Activated CD8-positive, alpha-beta T cell treated with anti-CD3 and anti-CD28 coated beads, Interleukin-2, amount 10 ng/mL, durations not matched to agents 7 days and 5 days (primary cell): ENCODE measurements at regions not wholly inside any gene's neighbourhood (a gene's known extent, or its start where the extent isn't known, plus 50 kb on each side); places are given as distances from the start of the nearest gene placed in this dataset.

Source experiments
- ATAC-seq: fragments of 150-1000 bp; cut with Tn5 transposase; one replicate; pipeline ENCODE4 v1.10.0; 2021; ENCODE audit warnings: moderate library complexity
- CTCF ChIA-PET: fragments of 350-600 bp; sonication (Branson Sonifier 250); formaldehyde crosslinking; loops from one replicate; lab custom pipeline; 2021; ENCODE audit warnings: antibody characterized with exemption; lab: Charles Lee
- POLR2A ChIA-PET: fragments of 350-600 bp; sonication (Branson Sonifier 250); formaldehyde crosslinking; loops from one replicate; lab custom pipeline; 2021; ENCODE audit warnings: antibody characterized with exemption; lab: Charles Lee
- DNase-seq: peaks from one replicate; pipeline ENCODE4 v3.0.0-alpha.2; 2020
- H3K27ac Mint-ChIP-seq: one replicate; pipeline ENCODE4 v1.8.0; 2021; ENCODE audit warnings: mild to moderate bottlenecking, mixed read lengths
- H3K27me3 Mint-ChIP-seq: one replicate; pipeline ENCODE4 v1.8.0; 2021; ENCODE audit warnings: low read depth, mixed read lengths
- H3K36me3 Mint-ChIP-seq: one replicate; pipeline ENCODE4 v1.8.0; 2021; ENCODE audit warnings: low read depth, mixed read lengths
- H3K4me1 Mint-ChIP-seq: one replicate; pipeline ENCODE4 v1.8.0; 2021; ENCODE audit warnings: low read depth, mixed read lengths
- H3K4me3 Mint-ChIP-seq: one replicate; pipeline ENCODE4 v1.8.0; 2021; ENCODE audit warnings: mild to moderate bottlenecking, mixed read lengths
- H3K9me3 Mint-ChIP-seq: one replicate; pipeline ENCODE4 v1.8.0; 2022; ENCODE audit warnings: mixed read lengths; ENCODE audit not compliant: insufficient read depth

DNA sequence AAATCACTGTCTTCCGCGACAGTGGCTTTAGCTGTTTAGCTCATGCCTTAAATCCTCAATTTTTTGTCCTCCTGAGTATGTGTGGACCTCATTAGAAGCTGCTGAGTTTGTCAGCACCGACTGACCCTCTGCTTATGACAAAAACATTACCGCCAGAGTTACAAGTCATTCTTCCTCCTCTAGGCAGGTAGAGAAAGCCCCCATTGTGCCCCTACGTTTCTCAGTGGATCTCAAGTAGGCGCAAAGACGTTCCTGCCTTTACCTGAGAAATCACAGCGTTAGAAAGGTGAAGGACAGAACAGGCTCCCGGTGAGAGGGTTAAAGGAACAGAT lies 227.3 kb upstream of the PDE10A start:
- H3K27ac Mint-ChIP-seq = no peak overlapping the region
- no peak overlapping the region for H3K4me3 Mint-ChIP-seq
- ChIA-PET CTCF (no interaction called here), POLR2A (no interaction called here)
- DNase-seq (no peak), ATAC-seq (no peak)
- H3K4me1 Mint-ChIP-seq = no peaks in the 10 kb centered on the region
- peaks cover 7% of the 10 kb centered on the region for H3K27me3 Mint-ChIP-seq
- no peaks in the 10 kb centered on the region for H3K36me3 Mint-ChIP-seq
- no peaks in the 10 kb centered on the region for H3K9me3 Mint-ChIP-seq

DNA sequence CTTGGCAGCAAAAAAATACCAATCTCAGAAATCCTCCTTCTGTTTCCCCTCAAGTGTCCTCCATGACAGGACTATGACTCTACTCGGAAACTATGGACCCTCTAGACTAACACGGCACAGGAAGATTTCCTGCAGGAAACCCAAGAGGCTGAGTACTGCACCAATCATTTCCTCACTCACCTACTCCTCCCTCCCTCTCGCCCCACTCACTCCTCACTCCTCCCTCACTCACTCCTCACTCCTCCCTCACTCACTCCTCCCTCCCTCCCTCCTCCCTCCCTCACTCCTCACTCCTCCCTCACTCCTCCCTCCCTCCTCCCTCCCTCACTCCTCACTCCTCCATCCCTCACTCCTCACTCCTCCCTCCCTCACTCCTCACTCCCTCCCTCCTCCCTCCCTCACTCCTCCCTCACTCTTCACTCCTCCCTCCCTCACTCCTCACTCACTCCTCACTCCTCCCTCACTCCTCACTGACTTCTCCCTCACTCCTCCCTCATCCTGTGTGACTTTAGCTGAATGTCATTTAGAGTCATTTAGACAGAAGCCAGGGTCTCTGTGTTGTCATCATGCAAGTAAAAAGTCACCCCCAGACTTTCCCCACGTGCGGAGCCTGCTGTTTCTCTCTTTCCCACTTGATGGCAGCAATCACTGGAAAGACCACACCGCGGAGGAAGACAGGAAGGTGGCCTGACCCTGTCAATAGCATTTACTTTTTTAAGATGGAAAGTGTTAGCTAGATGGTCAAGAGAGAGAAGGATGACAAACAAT lies 226.8 kb upstream of the PDE10A start:
- Mint-ChIP-seq H3K36me3 (no peaks in the 10 kb centered on the region), H3K27me3 (peaks cover 7% of the 10 kb centered on the region), H3K4me1 (peaks cover 5% of the 10 kb centered on the region), H3K27ac (no peak overlapping the region), H3K9me3 (no peaks in the 10 kb centered on the region), H3K4me3 (no peak overlapping the region)
- ChIA-PET CTCF (no interaction called here), POLR2A (no interaction called here)
- DNase-seq = peak; percentile 25
- ATAC-seq = no peak

DNA sequence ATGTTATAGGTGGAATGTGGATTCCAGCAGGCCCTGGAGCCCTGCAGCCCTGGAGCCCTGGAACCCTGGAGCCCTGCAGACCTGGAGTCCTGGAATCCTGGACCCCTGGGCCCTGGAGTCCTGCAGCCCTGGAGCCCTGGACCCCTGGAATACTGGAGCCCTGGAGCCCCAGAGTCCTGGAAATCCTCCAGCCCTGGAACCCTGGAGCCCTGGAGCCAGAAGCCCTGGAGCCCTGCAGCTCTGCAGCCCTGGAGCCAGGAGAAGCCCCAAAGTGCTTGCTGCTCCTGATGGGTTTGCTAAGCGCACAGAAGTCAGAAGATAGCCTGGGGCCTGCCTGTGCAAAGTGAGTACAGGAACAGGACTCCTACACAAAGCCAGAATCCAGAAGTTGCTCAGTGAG lies 223.1 kb upstream of the PDE10A start:
- H3K9me3 Mint-ChIP-seq = no peaks in the 10 kb centered on the region

DNA sequence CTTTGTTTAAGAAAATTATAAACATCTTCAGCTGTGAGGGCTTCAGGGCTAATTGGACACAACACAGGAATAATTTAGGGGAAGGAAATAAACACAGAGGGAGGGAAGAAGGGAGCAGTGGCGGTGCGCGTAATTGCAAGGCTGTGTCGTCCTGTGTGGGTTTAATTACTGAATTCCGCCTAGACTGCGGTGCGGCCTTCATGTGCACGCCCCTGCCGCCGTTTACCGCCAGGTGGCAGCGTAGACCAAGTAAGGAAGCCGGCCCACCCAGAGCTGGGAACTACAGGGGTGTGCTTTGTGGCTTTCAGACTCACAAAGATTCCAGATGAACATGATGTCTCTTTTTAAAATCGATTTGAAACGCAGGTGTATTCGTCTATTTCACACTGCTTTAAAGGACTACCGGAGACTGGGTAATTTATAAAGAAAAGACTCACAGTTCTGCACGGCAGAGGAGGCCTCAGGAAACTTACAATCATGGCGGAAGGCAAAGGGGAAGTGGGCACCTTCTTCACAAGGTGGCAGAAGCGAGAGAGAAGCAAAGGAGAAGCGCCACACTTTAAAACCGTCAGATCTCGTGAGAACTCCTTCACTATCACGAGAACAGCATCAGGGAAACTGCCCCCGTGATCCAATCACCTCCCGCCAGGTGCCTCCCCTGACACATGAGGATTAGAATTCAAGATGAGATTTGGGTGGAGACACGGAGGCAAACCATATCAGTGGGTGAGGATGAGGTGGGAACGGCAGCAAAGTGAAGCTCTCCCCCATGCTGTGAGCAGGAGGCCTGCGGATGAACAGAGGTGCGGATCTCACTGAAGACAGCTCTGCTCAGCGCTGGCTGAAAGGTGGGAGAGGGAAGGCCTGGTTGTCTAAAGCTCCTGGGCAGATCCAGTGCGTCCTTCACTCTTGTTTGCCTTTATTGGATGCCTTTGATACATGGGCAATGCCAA lies 222.0 kb upstream of the PDE10A start:
- ATAC-seq = peak; percentile 99
- Mint-ChIP-seq H3K27me3 (peaks cover 9% of the 10 kb centered on the region), H3K9me3 (no peaks in the 10 kb centered on the region), H3K4me1 (peaks cover 13% of the 10 kb centered on the region), H3K4me3 (no peak overlapping the region), H3K27ac (no peak overlapping the region), H3K36me3 (no peaks in the 10 kb centered on the region)
- ChIA-PET CTCF (interaction anchor here (1.1 to 4.2 kb wide), 5 partner anchors 11 to 221 kb away, joined by 3 to 39 read pairs (median 4); no protein-coding TSS in a partner anchor), POLR2A (no interaction called here)
- DNase-seq = peak; percentile 82

More for the DNA sequence above, 223.1 kb upstream of the PDE10A start:
- POLR2A ChIA-PET = no interaction called here
- DNase-seq (no peak), ATAC-seq (no peak)
- Mint-ChIP-seq H3K4me3 (no peak overlapping the region), H3K27me3 (peaks cover 7% of the 10 kb centered on the region), H3K4me1 (peaks cover 13% of the 10 kb centered on the region), H3K36me3 (no peaks in the 10 kb centered on the region), H3K27ac (no peak overlapping the region)
- CTCF ChIA-PET = interaction anchor here (3.3 to 4.2 kb wide), 2 partner anchors 212 to 220 kb away, joined by 21 to 39 read pairs; no protein-coding TSS in a partner anchor

DNA sequence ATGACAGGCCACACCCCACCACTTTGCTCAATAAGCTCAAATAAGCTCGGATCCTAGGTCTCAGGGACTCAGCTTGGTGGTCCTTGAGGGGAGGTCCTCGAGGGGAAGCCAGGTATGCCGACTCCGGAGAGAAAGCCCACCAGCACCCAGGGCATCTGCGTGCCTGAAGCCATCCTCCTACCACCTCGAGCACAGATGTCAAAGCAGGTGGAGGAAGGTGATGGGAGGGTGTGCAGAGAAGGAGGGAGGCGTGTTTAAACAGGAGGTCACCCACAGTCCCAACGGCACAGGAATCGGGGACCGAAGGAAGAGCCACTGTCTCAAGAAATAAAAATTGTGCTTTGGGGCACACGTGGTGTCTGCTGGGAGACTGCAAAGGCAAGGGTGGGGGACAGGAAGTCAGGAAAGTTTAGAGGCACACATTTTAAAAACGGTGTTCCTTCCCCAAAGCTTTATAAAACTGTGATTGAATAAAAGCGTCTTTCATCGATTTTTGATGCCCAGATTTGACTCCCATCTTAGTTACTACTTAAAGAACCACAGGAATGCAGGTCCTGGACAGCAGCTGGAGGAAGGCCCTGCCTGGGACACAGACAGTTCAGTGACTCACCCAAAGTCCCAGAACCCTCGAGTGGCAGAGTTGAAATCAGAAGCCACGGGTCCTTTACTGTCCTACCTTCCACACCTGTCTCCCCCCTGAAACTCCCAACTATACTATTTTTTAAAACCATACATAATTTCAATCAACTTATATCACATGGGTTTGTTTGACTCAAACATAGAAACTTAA lies 221.0 kb upstream of the PDE10A start:
- no peaks in the 10 kb centered on the region for H3K9me3 Mint-ChIP-seq
- no peaks in the 10 kb centered on the region for H3K36me3 Mint-ChIP-seq
- H3K27ac Mint-ChIP-seq = no peak overlapping the region
- DNase-seq (no peak), ATAC-seq (no peak)
- peaks cover 7% of the 10 kb centered on the region for H3K27me3 Mint-ChIP-seq
- no peak overlapping the region for H3K4me3 Mint-ChIP-seq
- peaks cover 13% of the 10 kb centered on the region for H3K4me1 Mint-ChIP-seq
- POLR2A ChIA-PET = no interaction called here
- CTCF ChIA-PET = interaction anchor here (1.2 to 4.2 kb wide), 3 partner anchors 214 to 222 kb away, joined by 4 to 39 read pairs (median 21); no protein-coding TSS in a partner anchor

- no peaks in the 10 kb centered on the region for H3K9me3 Mint-ChIP-seq
- H3K27ac Mint-ChIP-seq = no peak overlapping the region
- ChIA-PET POLR2A (no interaction called here), CTCF (no interaction called here)
- ATAC-seq = no peak
- no peak for DNase-seq
- H3K4me3 Mint-ChIP-seq = no peak overlapping the region
- H3K36me3 Mint-ChIP-seq = no peaks in the 10 kb centered on the region
- peaks cover 5% of the 10 kb centered on the region for H3K27me3 Mint-ChIP-seq
- peaks cover 13% of the 10 kb centered on the region for H3K4me1 Mint-ChIP-seq
Observed at GRCh38 chr6:165881806-165882205, 218.8 kb upstream of the PDE10A start.

DNA sequence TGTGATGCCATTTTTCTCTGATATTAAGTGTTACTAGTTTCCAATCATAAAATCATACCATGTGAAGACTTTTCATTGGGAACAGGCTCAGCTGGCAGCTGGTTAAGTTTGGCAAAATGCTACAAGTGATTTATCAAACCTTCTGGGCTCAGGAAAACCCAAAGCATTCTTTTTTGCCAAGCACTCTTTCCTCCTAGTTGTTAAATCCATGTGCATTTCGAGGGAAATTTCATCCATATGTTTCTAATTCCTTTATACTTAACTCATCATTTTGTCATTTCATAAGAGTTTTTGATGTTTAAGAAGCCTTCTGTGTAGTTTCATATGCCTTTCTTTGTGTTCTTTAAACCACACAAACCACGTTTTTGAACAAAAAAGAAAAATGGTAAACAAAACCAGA lies 217.6 kb upstream of the PDE10A start:
- Mint-ChIP-seq H3K4me3 (no peak overlapping the region), H3K4me1 (peaks cover 13% of the 10 kb centered on the region), H3K27ac (no peak overlapping the region), H3K9me3 (no peaks in the 10 kb centered on the region), H3K36me3 (no peaks in the 10 kb centered on the region), H3K27me3 (peaks cover 8% of the 10 kb centered on the region)
- ChIA-PET POLR2A (no interaction called here), CTCF (no interaction called here)
- ATAC-seq (no peak), DNase-seq (no peak)

- H3K36me3 Mint-ChIP-seq = no peaks in the 10 kb centered on the region
- H3K27ac Mint-ChIP-seq = no peak overlapping the region
- ATAC-seq (no peak), DNase-seq (no peak)
- ChIA-PET CTCF (no interaction called here), POLR2A (no interaction called here)
- H3K4me3 Mint-ChIP-seq = no peak overlapping the region
- H3K27me3 Mint-ChIP-seq = peaks cover 14% of the 10 kb centered on the region
- no peaks in the 10 kb centered on the region for H3K4me1 Mint-ChIP-seq
- no peaks in the 10 kb centered on the region for H3K9me3 Mint-ChIP-seq
Observed at GRCh38 chr6:165877773-165878172, 214.7 kb upstream of the PDE10A start.

- Mint-ChIP-seq H3K27me3 (peaks cover 14% of the 10 kb centered on the region), H3K4me3 (no peak overlapping the region), H3K4me1 (no peaks in the 10 kb centered on the region), H3K9me3 (no peaks in the 10 kb centered on the region), H3K27ac (no peak overlapping the region), H3K36me3 (no peaks in the 10 kb centered on the region)
- CTCF ChIA-PET = no interaction called here
- POLR2A ChIA-PET = no interaction called here
- ATAC-seq (no peak), DNase-seq (no peak)
Observed at GRCh38 chr6:165877192-165877591, 214.2 kb upstream of the PDE10A start.

- Mint-ChIP-seq H3K27me3 (peaks cover 14% of the 10 kb centered on the region), H3K36me3 (no peaks in the 10 kb centered on the region), H3K9me3 (no peaks in the 10 kb centered on the region), H3K4me1 (no peaks in the 10 kb centered on the region), H3K4me3 (no peak overlapping the region), H3K27ac (no peak overlapping the region)
- no peak for ATAC-seq
- ChIA-PET POLR2A (no interaction called here), CTCF (no interaction called here)
- no peak for DNase-seq
Observed at GRCh38 chr6:165876588-165876987, 213.5 kb upstream of the PDE10A start.

DNA sequence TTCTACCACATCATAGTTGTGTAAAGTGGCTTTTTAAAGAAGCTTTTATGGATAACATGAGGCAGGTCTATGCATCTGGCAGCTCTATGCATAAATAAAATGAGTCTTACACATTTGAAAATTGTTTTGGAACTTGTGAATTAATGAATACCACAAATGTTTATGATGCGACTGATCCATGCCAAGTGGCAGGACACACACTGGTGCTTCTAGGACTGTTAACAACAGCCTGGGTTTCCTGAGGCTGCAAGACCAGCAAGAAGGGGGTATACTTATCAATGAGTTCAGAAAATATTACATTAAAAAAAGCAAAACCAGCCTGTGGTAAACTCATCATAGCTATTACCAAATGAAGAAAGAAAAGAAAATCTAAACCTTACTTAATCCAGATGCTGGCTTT lies 212.9 kb upstream of the PDE10A start:
- H3K4me3 Mint-ChIP-seq = no peak overlapping the region
- H3K9me3 Mint-ChIP-seq = no peaks in the 10 kb centered on the region
- ATAC-seq (no peak), DNase-seq (no peak)
- ChIA-PET CTCF (no interaction called here), POLR2A (no interaction called here)
- peaks cover 14% of the 10 kb centered on the region for H3K27me3 Mint-ChIP-seq
- H3K4me1 Mint-ChIP-seq = no peaks in the 10 kb centered on the region
- no peak overlapping the region for H3K27ac Mint-ChIP-seq
- H3K36me3 Mint-ChIP-seq = no peaks in the 10 kb centered on the region
